Heart right ventricle (tissue), 16 donors: ENCODE measurements at regions not wholly inside any gene's neighbourhood (a gene's known extent, or its start where the extent isn't known, plus 50 kb on each side); places are given as distances from the start of the nearest gene placed in this dataset.

Experiments
- ATAC-seq, 8 donors: fragments of 200-7000 bp; cut with Tn5 transposase; one replicate each; pipeline ENCODE4 v1.9.1; 2020; ENCODE audit warnings: mild to moderate bottlenecking in 8 of 8, moderate library complexity in 8 of 8, moderate number of reproducible peaks in 1 of 8
- DNase-seq, 2 donors: peaks; one replicate each; pipeline ENCODE4 v3.0.0-alpha.2; 2020
- H3K27ac ChIP-seq, 10 donors: fragments of 200-600 bp; sonication (generic) in 2 of 10; one replicate each; pipeline versions ENCODE4 v1.5.0 to v1.8.0; 2020 to 2022; ENCODE audit warnings: mild to moderate bottlenecking in 3 of 10
- H3K27me3 ChIP-seq, 7 donors: fragments of 200-600 bp; one replicate each; pipeline ENCODE4 v1.8.0; 2021 to 2022; ENCODE audit warnings: mild to moderate bottlenecking in 2 of 7
- H3K36me3 ChIP-seq, 9 donors: fragments of 200-600 bp; sonication (generic) in 1 of 9; one replicate each; pipeline versions ENCODE4 v1.5.0 to v1.8.0; 2020 to 2022; ENCODE audit warnings: mild to moderate bottlenecking in 2 of 9
- H3K4me1 ChIP-seq, 9 donors: fragments of 200-600 bp; sonication (generic) in 1 of 9; one replicate each; pipeline versions ENCODE4 v1.5.0 to v1.8.0; 2020 to 2022; ENCODE audit warnings: mild to moderate bottlenecking in 4 of 9
- H3K4me3 ChIP-seq, 10 donors: fragments of 200-600 bp; sonication (generic) in 2 of 10; one replicate each; pipeline versions ENCODE4 v1.5.0 to v1.8.0; 2020 to 2022; ENCODE audit warnings: mild to moderate bottlenecking in 7 of 10, moderate library complexity in 2 of 10
- H3K9me3 ChIP-seq, 11 donors: fragments of 200-600 bp in 10 of 11; sonication (generic) in 2 of 11; one replicate each; pipeline versions ENCODE4 v1.5.0 to v1.8.0; 2013 to 2022; ENCODE audit warnings: mild to moderate bottlenecking in 2 of 11, control low read depth in 1 of 11, moderate library complexity in 1 of 11
- CTCF ChIP-seq, 9 donors: fragments of 200-600 bp; sonication (generic) in 2 of 9; IDR thresholded peaks; one replicate each; pipeline versions ENCODE4 v1.5.0 to v1.8.0; 2021 to 2022; ENCODE audit warnings: antibody characterized with exemption in 9 of 9, mild to moderate bottlenecking in 5 of 9, moderate library complexity in 1 of 9
- WGBS, 2 donors: extraction: QIAGEN DNeasy Blood & Tissue Kit; methylation state at CpG; one replicate each; pipeline ENCODE4 v1.1.7; 2013; ENCODE audit warnings: inconsistent platforms in 1 of 2; 5-methylcytosine and 5-hydroxymethylcytosine counted together
- intact Hi-C, 10 donors: fragments of 100-400 bp; cut with DNase I; formaldehyde crosslinking; loops; one replicate each; pipeline versions ENCODE4 v1.11.1 to v1.14.2; 2022
- donor health status: Arrhythmogenic right ventricular cardiomyopathy.
- donor health status: ischemic (EF 13 %, LVEDD 7.1; RV severe dilation, severe dysfunction).
- donor health status: healthy with polysubstance abuse.
- donor health status: DM: no; HTN: yes; CAD: no.
- donor health status: DM: no; HTN: no; CAD: no.
- donor health status: ischemic (EF 25% LVEDD 6.9; RV normal size, moderate dysfunction).
- donor health status: ischemic (EF 25% LVEDD 5.7; RV mildly dilated, moderate dysfunction).
- donor health status: healthy.
- donor health status: DM: yes; HTN: yes; CAD: no.
- donor health status: Ischemic cardiomyopathy.
- donor health status: ischemic (EF 35%, LVEDD 5.7; RV mildly dilated, moderate dysfunction).
- donor health status: nonischemic (EF 11% LVEDD 7.7; RV severe dilation, severe dysfunction).
- donor health status: DM: yes; HTN: yes; CAD: no.
- donor health status: PGD.
- donor health status: ischemic (EF 29% LVEDD 5.4; RV normal size, mild dysfunction).
- donor health status: nonischemic (EF 23%, LVEDD 6.1; RV moderate dilation, normal function).

- no peak for ATAC-seq
- DNase-seq: no peak
- Histone ChIP-seq H3K9me3 (no peaks in the 10 kb centered on the region), H3K4me1 (no peaks in the 10 kb centered on the region), H3K36me3 (no peaks in the 10 kb centered on the region), H3K4me3 (no peak overlapping the region), H3K27me3 (no peaks in the 10 kb centered on the region), H3K27ac (no peak overlapping the region)
- 56 to 63% methylated on average over 3 of the region's 3 CpGs for WGBS, 2 donors
- intact Hi-C loops: no loop called here
- no peak for TF ChIP-seq CTCF (IDR thresholded peaks at IDR 0.05)
Observed at GRCh38 chr5:42896523-42896922, 84.8 kb upstream of the SELENOP start.

GRCh38 chr5:42894057-42894456, 82.4 kb upstream of the SELENOP start:
- H3K4me1 ChIP-seq: no peaks in the 10 kb centered on the region
- H3K36me3 ChIP-seq: no peaks in the 10 kb centered on the region
- TF ChIP-seq CTCF (IDR thresholded peaks at IDR 0.05): peak in 7 of 9 donors; percentile 19 to 46 (median 30)
- ATAC-seq (peak in 3 of 8 donors; percentile 27 to 43 (median 28)), DNase-seq (peak in 1 of 2 donors; percentile 27)
- intact Hi-C loops: loop anchor here in 1 of 10 donors (5.0 kb wide), 1 partner anchor 967 kb away; the partner anchor contains the start of gene FBXO4
- peak overlapping the region in 1 of 10 donors; percentile 8 for H3K4me3 ChIP-seq
- no peaks in the 10 kb centered on the region for H3K27me3 ChIP-seq
- WGBS, 2 donors: 38 to 42% methylated on average over 20 of the region's 20 CpGs
- no peak overlapping the region for H3K27ac ChIP-seq
- H3K9me3 ChIP-seq: no peaks in the 10 kb centered on the region

- H3K27me3 ChIP-seq: no peaks in the 10 kb centered on the region
- no peaks in the 10 kb centered on the region for H3K36me3 ChIP-seq
- no peak overlapping the region for H3K27ac ChIP-seq
- no peaks in the 10 kb centered on the region for H3K4me1 ChIP-seq
- H3K4me3 ChIP-seq: no peak overlapping the region
- WGBS, 2 donors: 25 to 28% methylated on average over 4 of the region's 4 CpGs
- TF ChIP-seq CTCF (IDR thresholded peaks at IDR 0.05): peak; percentile 83 to 96 (median 90)
- no peaks in the 10 kb centered on the region for H3K9me3 ChIP-seq
- peak; percentile 36 to 80 for DNase-seq
- peak; percentile 71 to 94 (median 91) for ATAC-seq
- intact Hi-C loops: loop anchor here in 9 of 10 donors (2.0 to 10.0 kb wide), 12 partner anchors 77 to 1035 kb away; partner anchors contain the start of gene SELENOP (in 3 of the 9)
Observed at GRCh38 chr5:42889311-42889933, 77.7 kb upstream of the SELENOP start.

GRCh38 chr5:42888771-42889170, 77.1 kb upstream of the SELENOP start:
- Histone ChIP-seq H3K27me3 (no peaks in the 10 kb centered on the region), H3K4me3 (no peak overlapping the region), H3K9me3 (no peaks in the 10 kb centered on the region), H3K36me3 (no peaks in the 10 kb centered on the region), H3K27ac (no peak overlapping the region), H3K4me1 (no peaks in the 10 kb centered on the region)
- no peak for DNase-seq
- no peak for TF ChIP-seq CTCF (IDR thresholded peaks at IDR 0.05)
- intact Hi-C loops: loop anchor here in 9 of 10 donors (2.0 to 10.0 kb wide), 12 partner anchors 76 to 1034 kb away; partner anchors contain the start of gene SELENOP (in 3 of the 9)
- 73 to 77% methylated on average over 7 of the region's 7 CpGs for WGBS, 2 donors
- ATAC-seq: peak in 1 of 8 donors; percentile 28
